HL-60 (cell line): ENCODE measurements at regions not wholly inside any gene's neighbourhood (a gene's known extent, or its start where the extent isn't known, plus 50 kb on each side); places are given as distances from the start of the nearest gene placed in this dataset.

Experiments
- DNase-seq, 2 experiments: peaks; one replicate each; pipeline ENCODE4 v3.0.0-alpha.2; 2010 to 2020; ENCODE audit warnings: low read depth in 1 of 2, low spot score in 1 of 2
- H3K27ac ChIP-seq: fragments of 250-450 bp; sonication (Bioruptor Pico); replicated peaks from 2 replicates; pipeline ENCODE4 v1.5.1; 2020; ENCODE audit warnings: mild to moderate bottlenecking, moderate library complexity
- H3K27me3 ChIP-seq: fragments of 250-450 bp; sonication (Bioruptor Pico); 2 replicates; pipeline ENCODE4 v1.5.1; 2021; ENCODE audit warnings: mild to moderate bottlenecking, moderate library complexity; ENCODE audit not compliant: insufficient read depth, poor library complexity, severe bottlenecking
- H3K4me3 ChIP-seq: replicated peaks from 2 replicates; pipeline ENCODE4 v1.5.1; 2011; ENCODE audit warnings: mild to moderate bottlenecking, control low read depth, low read length; ENCODE audit not compliant: insufficient read depth
- CTCF ChIP-seq: IDR thresholded peaks from one replicate; pipeline ENCODE4 v1.5.1; 2011; ENCODE audit warnings: low read length, control low read depth, inconsistent platforms; ENCODE audit not compliant: insufficient read depth
- GABPA ChIP-seq: IDR thresholded peaks from 2 replicates; pipeline ENCODE4 v1.6.1; 2012; ENCODE audit warnings: low read depth
- POLR2AphosphoS5 ChIP-seq: IDR thresholded peaks from 2 replicates; pipeline ENCODE4 v1.6.1; 2012; ENCODE audit warnings: low read depth
- REST ChIP-seq: IDR thresholded peaks from 2 replicates; pipeline ENCODE4 v1.6.1; 2012; ENCODE audit warnings: low read depth; ENCODE audit not compliant: insufficient replicate concordance
- SPI1 ChIP-seq: IDR thresholded peaks from 2 replicates; pipeline ENCODE4 v1.6.1; 2012; ENCODE audit warnings: low read depth, mild to moderate bottlenecking, borderline replicate concordance

GRCh38 chr9:11318946-11319345 is 706.1 kb upstream of the PTPRD start:
- Histone ChIP-seq H3K4me3 (no peak overlapping the region), H3K27me3 (no peaks in the 10 kb centered on the region), H3K27ac (no peak overlapping the region)
- DNase-seq, result no peak
- TF ChIP-seq GABPA, result no peak
- TF ChIP-seq CTCF, result no peak
- TF ChIP-seq SPI1, result no peak
- TF ChIP-seq REST, result no peak
- no peak for TF ChIP-seq POLR2AphosphoS5

GRCh38 chr9:11319538-11319937 is 706.7 kb upstream of the PTPRD start:
- H3K27ac ChIP-seq, result no peak overlapping the region
- TF ChIP-seq CTCF (peak; percentile 12), SPI1 (no peak)
- peak in 1 of 2 experiments; percentile 2 for DNase-seq

GRCh38 chr9:11320989-11321388 is 708.2 kb upstream of the PTPRD start:
- no peak for DNase-seq
- H3K4me3 ChIP-seq, result no peak overlapping the region
- H3K27me3 ChIP-seq, result no peaks in the 10 kb centered on the region
- H3K27ac ChIP-seq, result no peak overlapping the region
- no peak for TF ChIP-seq SPI1
- TF ChIP-seq REST, result no peak
- no peak for TF ChIP-seq POLR2AphosphoS5
- no peak for TF ChIP-seq CTCF
- TF ChIP-seq GABPA, result no peak

More at GRCh38 chr9:11319538-11319937, 706.7 kb upstream of the PTPRD start:
- Histone ChIP-seq H3K4me3 (no peak overlapping the region), H3K27me3 (no peaks in the 10 kb centered on the region)

- TF ChIP-seq POLR2AphosphoS5, result no peak
- H3K4me3 ChIP-seq, result no peak overlapping the region
- H3K27me3 ChIP-seq, result no peaks in the 10 kb centered on the region
- DNase-seq, result no peak
- no peak overlapping the region for H3K27ac ChIP-seq
Measured at GRCh38 chr9:11323457-11323856, 710.7 kb upstream of the PTPRD start.
